Osteocyte (in vitro differentiated cells): ENCODE measurements at regions not wholly inside any gene's neighbourhood (a gene's known extent, or its start where the extent isn't known, plus 50 kb on each side); places are given as distances from the start of the nearest gene placed in this dataset.

ENCODE experiments used
- DNase-seq: peaks from one replicate; pipeline ENCODE4 v3.0.0; 2021; ENCODE audit warnings: mixed read lengths; ENCODE audit not compliant: unreplicated experiment; ENCODE audit errors: extremely low spot score
- H3K27ac Mint-ChIP-seq: one replicate; pipeline ENCODE4 v1.8.0; 2021; ENCODE audit warnings: mild to moderate bottlenecking, mixed read lengths; ENCODE audit not compliant: unreplicated experiment
- H3K27me3 Mint-ChIP-seq: one replicate; pipeline ENCODE4 v1.8.0; 2021; ENCODE audit warnings: mixed read lengths; ENCODE audit not compliant: unreplicated experiment
- H3K36me3 Mint-ChIP-seq: one replicate; pipeline ENCODE4 v1.8.0; 2021; ENCODE audit warnings: mixed read lengths; ENCODE audit not compliant: unreplicated experiment
- H3K4me1 Mint-ChIP-seq: one replicate; pipeline ENCODE4 v1.8.0; 2021; ENCODE audit warnings: mixed read lengths; ENCODE audit not compliant: unreplicated experiment
- H3K4me3 Mint-ChIP-seq: one replicate; pipeline ENCODE4 v1.8.0; 2021; ENCODE audit warnings: mild to moderate bottlenecking, moderate library complexity, mixed read lengths; ENCODE audit not compliant: unreplicated experiment
- H3K9me3 Mint-ChIP-seq: one replicate; pipeline ENCODE4 v1.8.0; 2021; ENCODE audit warnings: mixed read lengths; ENCODE audit not compliant: unreplicated experiment
- TF ChIP-seq, protein P1 (sequence below): fragments of 200-600 bp; sonication (generic); IDR thresholded peaks from 2 replicates; pipeline ENCODE4 v1.5.0; 2021; ENCODE audit warnings: antibody characterized with exemption, mild to moderate bottlenecking, moderate library complexity

DNA sequence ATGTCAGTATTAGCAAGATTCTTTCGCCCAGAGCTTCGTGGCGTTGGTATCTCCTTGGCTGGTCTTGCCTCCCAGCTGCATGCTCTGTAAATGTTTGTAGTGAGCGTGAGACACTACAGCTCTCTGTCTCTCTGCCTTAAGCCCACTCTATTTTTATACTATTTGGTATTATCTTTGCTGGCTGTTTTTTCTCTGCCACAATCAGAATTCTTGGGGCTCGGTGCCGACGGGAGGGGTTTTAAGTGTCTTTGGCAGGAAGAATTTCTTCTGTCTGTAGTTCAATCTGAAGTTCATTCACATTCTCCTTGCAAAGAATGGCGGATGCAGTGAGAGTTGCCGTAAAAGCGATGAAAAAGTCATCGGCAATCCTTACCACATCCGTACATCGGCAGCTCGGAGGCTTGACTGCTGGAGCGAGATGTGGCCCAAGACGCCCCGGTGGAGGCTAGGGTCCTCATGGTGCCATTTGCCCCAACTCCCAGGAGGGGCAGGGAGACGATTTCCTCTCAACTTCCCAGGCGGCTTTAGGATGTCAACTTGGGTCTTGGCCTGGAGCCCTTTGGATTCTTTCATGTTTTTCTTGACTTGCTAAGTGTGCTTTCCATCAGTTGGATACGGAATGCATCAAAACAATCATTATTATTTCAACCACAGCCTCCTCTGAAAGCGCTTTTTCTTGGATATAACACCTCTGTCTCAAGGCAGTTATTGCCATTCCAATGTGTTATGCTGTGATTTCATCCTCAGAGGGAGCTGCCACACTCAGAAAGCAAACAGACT lies 132.3 kb upstream of the SDK2 start:
- H3K27me3 Mint-ChIP-seq, result peaks cover 8% of the 10 kb centered on the region
- no peaks in the 10 kb centered on the region for H3K9me3 Mint-ChIP-seq
- DNase-seq, result no peak
- TF ChIP-seq, protein P1, sequence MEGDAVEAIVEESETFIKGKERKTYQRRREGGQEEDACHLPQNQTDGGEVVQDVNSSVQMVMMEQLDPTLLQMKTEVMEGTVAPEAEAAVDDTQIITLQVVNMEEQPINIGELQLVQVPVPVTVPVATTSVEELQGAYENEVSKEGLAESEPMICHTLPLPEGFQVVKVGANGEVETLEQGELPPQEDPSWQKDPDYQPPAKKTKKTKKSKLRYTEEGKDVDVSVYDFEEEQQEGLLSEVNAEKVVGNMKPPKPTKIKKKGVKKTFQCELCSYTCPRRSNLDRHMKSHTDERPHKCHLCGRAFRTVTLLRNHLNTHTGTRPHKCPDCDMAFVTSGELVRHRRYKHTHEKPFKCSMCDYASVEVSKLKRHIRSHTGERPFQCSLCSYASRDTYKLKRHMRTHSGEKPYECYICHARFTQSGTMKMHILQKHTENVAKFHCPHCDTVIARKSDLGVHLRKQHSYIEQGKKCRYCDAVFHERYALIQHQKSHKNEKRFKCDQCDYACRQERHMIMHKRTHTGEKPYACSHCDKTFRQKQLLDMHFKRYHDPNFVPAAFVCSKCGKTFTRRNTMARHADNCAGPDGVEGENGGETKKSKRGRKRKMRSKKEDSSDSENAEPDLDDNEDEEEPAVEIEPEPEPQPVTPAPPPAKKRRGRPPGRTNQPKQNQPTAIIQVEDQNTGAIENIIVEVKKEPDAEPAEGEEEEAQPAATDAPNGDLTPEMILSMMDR, result no peak
- H3K36me3 Mint-ChIP-seq, result no peaks in the 10 kb centered on the region
- H3K4me1 Mint-ChIP-seq, result peaks cover 4% of the 10 kb centered on the region
- H3K4me3 Mint-ChIP-seq, result no peak overlapping the region
- H3K27ac Mint-ChIP-seq, result no peak overlapping the region

DNA sequence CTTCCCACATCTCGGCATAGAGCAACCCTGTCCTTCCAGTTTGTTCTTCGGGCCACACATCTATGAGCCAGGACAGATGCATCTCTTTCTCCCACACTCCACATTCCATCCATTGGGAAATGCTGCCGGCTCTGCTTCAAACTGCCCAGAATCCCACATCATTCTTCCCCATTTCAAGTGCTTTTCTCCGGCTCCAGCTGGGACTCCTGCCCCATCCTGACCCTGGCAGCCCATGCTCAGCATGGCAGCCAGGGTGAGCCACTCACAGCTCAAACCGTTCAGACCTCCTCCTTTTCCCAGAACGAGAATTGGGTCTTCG lies 132.8 kb upstream of the SDK2 start:
- no peak for DNase-seq
- Mint-ChIP-seq H3K4me3 (no peak overlapping the region), H3K36me3 (no peaks in the 10 kb centered on the region), H3K27me3 (peaks cover 8% of the 10 kb centered on the region), H3K4me1 (peaks cover 4% of the 10 kb centered on the region), H3K27ac (no peak overlapping the region), H3K9me3 (no peaks in the 10 kb centered on the region)
- TF ChIP-seq, protein P1, result no peak

DNA sequence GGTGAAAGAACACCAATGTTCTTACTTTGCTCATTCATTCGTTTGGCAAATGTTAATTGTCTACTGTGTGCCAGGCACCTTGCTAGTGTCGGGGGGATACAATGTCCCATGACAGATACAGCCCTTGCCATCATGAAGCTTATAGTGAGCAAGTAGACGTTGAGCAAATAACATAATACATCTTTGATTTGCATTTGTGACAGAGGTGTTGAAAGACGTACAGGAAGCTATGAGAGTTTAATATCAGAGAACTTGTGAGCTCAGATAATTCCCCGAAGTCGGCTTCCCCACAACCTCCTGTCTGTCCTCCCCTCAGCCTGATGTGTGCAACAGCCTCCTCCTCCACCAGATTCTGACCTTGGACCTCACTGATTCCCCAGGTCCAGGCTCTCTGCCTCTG lies 138.0 kb upstream of the SDK2 start:
- Mint-ChIP-seq H3K27me3 (peaks cover 16% of the 10 kb centered on the region), H3K27ac (no peak overlapping the region), H3K9me3 (no peaks in the 10 kb centered on the region), H3K36me3 (no peaks in the 10 kb centered on the region), H3K4me3 (no peak overlapping the region), H3K4me1 (no peaks in the 10 kb centered on the region)
- no peak for DNase-seq
- TF ChIP-seq, protein P1, result no peak

DNA sequence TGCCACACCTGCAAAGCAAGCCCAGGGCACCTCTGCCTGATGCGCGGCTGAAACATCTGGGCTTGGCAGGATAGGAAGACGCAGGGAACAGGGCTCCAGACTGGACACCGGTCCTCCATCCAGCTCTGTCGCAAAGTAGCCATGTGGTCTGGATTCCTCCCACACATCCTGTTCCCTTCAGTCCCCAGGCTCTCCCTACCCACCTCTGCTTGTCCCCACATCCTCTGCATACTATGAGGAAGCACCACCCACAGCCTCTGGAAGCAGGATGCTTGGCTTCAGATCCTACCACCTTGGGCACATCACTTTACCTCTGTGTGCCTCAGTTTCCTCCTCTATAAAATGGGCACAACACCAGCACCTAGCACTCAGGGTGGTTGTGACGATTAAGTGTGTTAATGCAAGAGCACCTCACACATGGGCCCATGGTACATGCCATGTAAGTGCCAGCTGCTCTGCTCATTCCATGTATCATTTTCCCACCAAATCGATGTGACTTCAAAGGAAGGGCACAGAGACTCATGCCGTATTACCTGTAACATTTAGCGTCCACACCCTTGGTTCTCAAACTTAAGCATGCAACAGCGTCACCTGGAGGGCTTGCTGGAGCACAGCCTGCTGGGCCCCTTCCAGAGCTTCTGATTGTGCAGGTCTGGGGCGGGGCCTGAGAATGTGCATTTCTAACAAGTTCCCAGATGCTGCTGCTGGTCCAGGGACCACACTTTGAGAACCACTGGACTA lies 138.6 kb upstream of the SDK2 start:
- Mint-ChIP-seq H3K9me3 (no peaks in the 10 kb centered on the region), H3K27me3 (peaks cover 20% of the 10 kb centered on the region), H3K27ac (no peak overlapping the region), H3K36me3 (no peaks in the 10 kb centered on the region), H3K4me3 (no peak overlapping the region), H3K4me1 (no peaks in the 10 kb centered on the region)
- TF ChIP-seq, protein P1, result no peak
- no peak for DNase-seq

DNA sequence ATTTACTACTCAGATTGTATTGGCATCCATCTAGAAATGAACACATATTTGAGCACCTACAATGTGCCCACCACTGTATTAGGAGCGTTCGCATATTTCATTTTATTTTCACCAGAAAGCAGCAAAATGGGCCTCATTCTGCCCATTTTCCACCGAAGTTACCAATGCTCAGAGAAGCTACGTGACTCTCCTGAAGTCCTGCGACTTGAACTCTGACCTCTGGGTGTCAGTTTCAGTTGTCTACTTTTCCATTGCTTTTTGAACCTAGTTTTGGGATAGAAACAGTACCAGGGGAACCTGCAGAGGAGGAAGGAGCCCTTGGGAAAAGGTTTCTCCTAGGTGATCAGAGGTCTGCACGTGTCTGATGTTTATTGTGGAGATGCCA lies 139.1 kb upstream of the SDK2 start:
- H3K27me3 Mint-ChIP-seq, result peaks cover 22% of the 10 kb centered on the region

More for the DNA sequence above, 139.1 kb upstream of the SDK2 start:
- Mint-ChIP-seq H3K27ac (no peak overlapping the region), H3K4me3 (no peak overlapping the region), H3K36me3 (no peaks in the 10 kb centered on the region), H3K9me3 (no peaks in the 10 kb centered on the region), H3K4me1 (no peaks in the 10 kb centered on the region)
- DNase-seq, result no peak
- TF ChIP-seq, protein P1, result no peak
